ENCODE measurements at regions not wholly inside any gene's neighbourhood (a gene's known extent, or its start where the extent isn't known, plus 50 kb on each side); places are given as distances from the start of the nearest gene placed in this dataset.

DNA sequence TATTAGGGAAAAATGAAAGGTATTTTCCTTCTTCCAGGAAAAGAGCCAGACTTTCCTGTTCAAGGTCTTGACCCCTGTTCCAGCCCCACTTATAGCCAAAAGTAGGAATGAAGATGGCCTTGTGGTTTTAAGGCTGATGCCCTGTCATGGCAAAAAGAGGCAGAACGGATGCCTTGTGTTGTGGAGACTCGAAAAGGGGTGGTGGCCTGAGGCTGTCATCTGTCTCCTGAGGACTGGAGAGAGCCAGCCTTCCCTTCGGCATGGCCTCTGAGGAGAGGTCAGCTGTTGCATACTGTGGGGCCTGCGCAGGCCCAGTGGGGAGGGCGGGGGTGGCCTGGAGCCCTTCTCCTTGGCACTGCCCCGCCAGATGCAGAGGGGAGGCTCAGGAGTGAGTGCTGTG is 166.0 kb upstream of the EEPD1 start:
- Mint-ChIP-seq H3K27ac (no peak overlapping the region), H3K4me1 (ENCODE audit: low read depth) (no peaks in the 10 kb centered on the region), H3K36me3 (ENCODE audit: insufficient read depth) (no peaks in the 10 kb centered on the region), H3K4me3 (ENCODE audit: low read depth) (no peak overlapping the region), H3K27me3 (no peaks in the 10 kb centered on the region), H3K9me3 (ENCODE audit: low read depth) (no peaks in the 10 kb centered on the region)
- TF ChIP-seq, protein P1, sequence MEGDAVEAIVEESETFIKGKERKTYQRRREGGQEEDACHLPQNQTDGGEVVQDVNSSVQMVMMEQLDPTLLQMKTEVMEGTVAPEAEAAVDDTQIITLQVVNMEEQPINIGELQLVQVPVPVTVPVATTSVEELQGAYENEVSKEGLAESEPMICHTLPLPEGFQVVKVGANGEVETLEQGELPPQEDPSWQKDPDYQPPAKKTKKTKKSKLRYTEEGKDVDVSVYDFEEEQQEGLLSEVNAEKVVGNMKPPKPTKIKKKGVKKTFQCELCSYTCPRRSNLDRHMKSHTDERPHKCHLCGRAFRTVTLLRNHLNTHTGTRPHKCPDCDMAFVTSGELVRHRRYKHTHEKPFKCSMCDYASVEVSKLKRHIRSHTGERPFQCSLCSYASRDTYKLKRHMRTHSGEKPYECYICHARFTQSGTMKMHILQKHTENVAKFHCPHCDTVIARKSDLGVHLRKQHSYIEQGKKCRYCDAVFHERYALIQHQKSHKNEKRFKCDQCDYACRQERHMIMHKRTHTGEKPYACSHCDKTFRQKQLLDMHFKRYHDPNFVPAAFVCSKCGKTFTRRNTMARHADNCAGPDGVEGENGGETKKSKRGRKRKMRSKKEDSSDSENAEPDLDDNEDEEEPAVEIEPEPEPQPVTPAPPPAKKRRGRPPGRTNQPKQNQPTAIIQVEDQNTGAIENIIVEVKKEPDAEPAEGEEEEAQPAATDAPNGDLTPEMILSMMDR (IDR thresholded peaks at IDR 0.05; ENCODE audit: unreplicated experiment) = no peak
- DNase-seq (ENCODE audit: low spot score, unreplicated experiment) = no peak

DNA sequence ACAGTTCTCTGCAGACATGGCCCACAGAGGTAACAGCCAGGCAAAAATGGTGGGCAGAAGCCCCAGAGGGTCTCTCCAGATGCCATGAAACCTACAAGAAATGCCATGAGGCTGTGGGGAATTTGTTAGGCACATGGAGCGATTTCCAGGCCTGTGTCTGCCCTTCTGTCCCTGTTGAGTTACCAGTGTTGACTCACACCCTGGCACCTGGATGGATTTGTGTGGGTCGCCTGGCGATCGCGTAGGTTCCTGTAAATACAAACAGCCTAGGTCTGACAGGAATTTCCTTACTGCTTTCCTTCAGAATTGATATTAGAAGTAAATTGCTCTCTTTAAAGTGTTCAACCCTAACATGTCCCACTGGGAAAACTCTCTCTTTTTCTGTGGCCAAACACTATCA is 164.9 kb upstream of the EEPD1 start:
- no peak overlapping the region for H3K4me3 Mint-ChIP-seq (ENCODE audit: low read depth)
- peaks cover 1% of the 10 kb centered on the region for H3K4me1 Mint-ChIP-seq (ENCODE audit: low read depth)
- no peaks in the 10 kb centered on the region for H3K36me3 Mint-ChIP-seq (ENCODE audit: insufficient read depth)
- no peak overlapping the region for H3K27ac Mint-ChIP-seq
- TF ChIP-seq, protein P1 (IDR thresholded peaks at IDR 0.05; ENCODE audit: unreplicated experiment) = no peak
- no peaks in the 10 kb centered on the region for H3K27me3 Mint-ChIP-seq
- H3K9me3 Mint-ChIP-seq (ENCODE audit: low read depth) = no peaks in the 10 kb centered on the region
- no peak for DNase-seq (ENCODE audit: low spot score, unreplicated experiment)

DNA sequence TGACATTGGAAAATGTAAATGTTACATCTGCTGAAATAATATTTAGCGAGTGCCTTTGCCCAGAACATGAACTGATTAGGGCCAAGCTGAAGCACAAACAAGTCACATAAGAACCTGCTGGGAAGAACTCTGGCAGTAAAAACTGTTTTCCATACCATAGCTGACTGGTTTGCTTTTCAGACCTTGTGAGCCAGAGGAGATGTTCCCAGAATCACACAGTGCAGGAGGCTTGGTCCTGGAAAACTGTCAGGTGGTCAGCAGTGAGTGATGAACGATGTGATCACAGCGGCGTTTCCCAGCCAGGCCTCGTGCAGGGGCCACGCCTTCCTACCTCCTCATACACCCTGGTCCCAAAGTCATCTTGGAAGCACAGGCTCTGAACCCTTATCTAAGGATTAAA is 164.2 kb upstream of the EEPD1 start:
- Mint-ChIP-seq H3K27ac (no peak overlapping the region), H3K27me3 (no peaks in the 10 kb centered on the region), H3K4me3 (ENCODE audit: low read depth) (no peak overlapping the region), H3K36me3 (ENCODE audit: insufficient read depth) (no peaks in the 10 kb centered on the region), H3K9me3 (ENCODE audit: low read depth) (no peaks in the 10 kb centered on the region), H3K4me1 (ENCODE audit: low read depth) (peaks cover 1% of the 10 kb centered on the region)
- no peak for DNase-seq (ENCODE audit: low spot score, unreplicated experiment)
- TF ChIP-seq, protein P1 (IDR thresholded peaks at IDR 0.05; ENCODE audit: unreplicated experiment) = no peak

DNA sequence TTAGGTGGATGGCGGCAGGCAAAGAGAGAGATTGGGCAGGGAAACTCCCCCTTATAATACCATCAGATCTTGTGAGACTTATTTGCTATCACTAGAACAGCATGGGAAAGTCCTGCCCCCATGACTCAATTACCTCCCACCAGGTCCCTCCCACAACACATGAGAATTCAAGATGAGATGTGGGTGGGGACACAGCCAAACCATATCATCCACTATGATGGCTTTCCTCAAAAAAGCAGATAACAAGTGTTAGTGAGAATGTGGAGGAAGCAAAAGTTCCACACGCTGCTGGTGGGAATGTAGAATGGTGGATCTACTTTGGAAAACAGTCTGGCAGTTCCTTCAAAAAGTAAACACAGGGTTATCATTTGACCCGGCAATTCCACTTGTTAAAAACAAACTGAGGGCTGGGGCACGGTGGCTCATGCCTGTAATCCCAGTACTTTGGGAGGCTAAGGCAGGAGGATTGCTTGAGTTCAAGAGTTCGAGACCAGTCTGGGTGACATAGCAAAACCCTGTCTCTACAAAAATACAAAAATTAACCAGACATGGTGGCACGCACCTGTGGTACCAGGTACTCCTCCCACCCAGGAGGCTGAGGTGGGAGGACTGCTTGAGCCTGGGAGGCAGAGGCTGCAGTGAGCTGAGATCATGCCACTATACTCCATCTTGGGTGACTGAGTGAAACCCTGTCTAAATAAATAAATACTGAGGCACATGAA is 161.4 kb upstream of the EEPD1 start:
- Mint-ChIP-seq H3K27me3 (no peaks in the 10 kb centered on the region), H3K4me1 (ENCODE audit: low read depth) (peaks cover 1% of the 10 kb centered on the region), H3K4me3 (ENCODE audit: low read depth) (no peak overlapping the region), H3K36me3 (ENCODE audit: insufficient read depth) (no peaks in the 10 kb centered on the region), H3K9me3 (ENCODE audit: low read depth) (no peaks in the 10 kb centered on the region), H3K27ac (no peak overlapping the region)
- TF ChIP-seq, protein P1 (IDR thresholded peaks at IDR 0.05; ENCODE audit: unreplicated experiment) = no peak
- no peak for DNase-seq (ENCODE audit: low spot score, unreplicated experiment)

DNA sequence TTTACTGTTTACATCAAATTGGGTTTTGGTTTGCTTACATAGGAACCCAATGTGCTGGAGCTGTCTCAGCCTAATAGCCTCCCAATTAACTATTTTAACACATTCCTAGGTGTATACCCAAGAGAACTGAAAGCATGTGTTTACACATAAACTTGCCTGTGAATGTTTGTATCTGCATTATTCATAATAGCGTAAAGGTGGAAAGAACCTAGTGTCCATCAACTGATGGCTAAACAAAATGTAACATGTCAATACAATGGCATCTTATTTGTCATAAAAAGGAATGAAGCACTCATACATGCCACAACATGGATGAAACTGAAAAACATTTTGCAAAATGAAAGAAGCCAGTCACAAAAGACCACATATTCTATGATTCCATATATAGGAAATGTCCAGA is 160.6 kb upstream of the EEPD1 start:
- no peak overlapping the region for H3K4me3 Mint-ChIP-seq (ENCODE audit: low read depth)
- H3K36me3 Mint-ChIP-seq (ENCODE audit: insufficient read depth) = no peaks in the 10 kb centered on the region
- H3K27ac Mint-ChIP-seq = no peak overlapping the region
- DNase-seq (ENCODE audit: low spot score, unreplicated experiment) = no peak
- no peaks in the 10 kb centered on the region for H3K9me3 Mint-ChIP-seq (ENCODE audit: low read depth)
- peaks cover 1% of the 10 kb centered on the region for H3K4me1 Mint-ChIP-seq (ENCODE audit: low read depth)
- H3K27me3 Mint-ChIP-seq = no peaks in the 10 kb centered on the region
- TF ChIP-seq, protein P1 (IDR thresholded peaks at IDR 0.05; ENCODE audit: unreplicated experiment) = no peak

Measured in progenitor cell of endocrine pancreas (in vitro differentiated cells).